ENCODE measurements at regions not wholly inside any gene's neighbourhood (a gene's known extent, or its start where the extent isn't known, plus 50 kb on each side); places are given as distances from the start of the nearest gene placed in this dataset.

GRCh38 chr5:61886214-61886613, 419.8 kb upstream of the KIF2A start:
- no peak overlapping the region for H2BK5ac ChIP-seq (ENCODE audit: low read depth, low read length)
- H3K4me3 ChIP-seq (ENCODE audit: extremely low read depth in 1 of 4, insufficient read depth in 2 of 4, low read depth in 3 of 4, low read length in 4 of 4): no peak overlapping the region
- TF ChIP-seq TAF1 (IDR thresholded peaks at IDR 0.05; ENCODE audit: low read depth, low read length) (no peak), ASH2L (IDR thresholded peaks at IDR 0.05; ENCODE audit: low read length) (no peak)
- no peak overlapping the region for H4K5ac ChIP-seq (ENCODE audit: insufficient read length, low read depth, low read length)
- no peak overlapping the region for H3K56ac ChIP-seq (replicated peaks; ENCODE audit: insufficient read length, low read depth, low read length)
- H3K14ac ChIP-seq (ENCODE audit: insufficient read length): no peak overlapping the region
- H3K9me3 ChIP-seq (ENCODE audit: insufficient read depth in 2 of 2, low read depth in 1 of 2, low read length in 1 of 2): no peaks in the 10 kb centered on the region
- H3K27me3 ChIP-seq (replicated peaks in 1 of 4; ENCODE audit: control insufficient read depth in 3 of 4, extremely low read depth in 1 of 4, insufficient read depth in 3 of 4, low read length in 3 of 4): no peaks in the 10 kb centered on the region
- no peak overlapping the region for H2BK12ac ChIP-seq (ENCODE audit: low read depth, low read length)
- ChIA-PET CTCF (ENCODE audit: partially characterized antibody) (interaction anchor here (0.9 kb wide), 1 partner anchor 45 kb away, joined by 3 read pairs; no protein-coding TSS in a partner anchor), POLR2A (ENCODE audit: partially characterized antibody) (no interaction called here)
- H3K18ac ChIP-seq (ENCODE audit: extremely low read depth, low read length): no peak overlapping the region
- no peaks in the 10 kb centered on the region for H3K36me3 ChIP-seq (ENCODE audit: control insufficient read depth in 2 of 4, insufficient read depth in 4 of 4, low read length in 3 of 4)
- no peak overlapping the region for H3K23ac ChIP-seq (ENCODE audit: insufficient read length)
- H3K9ac ChIP-seq (replicated peaks in 1 of 4; ENCODE audit: extremely low read depth in 1 of 4, low read depth in 3 of 4, low read length in 3 of 4): no peak overlapping the region
- no peak overlapping the region for H2AK5ac ChIP-seq (ENCODE audit: low read depth, low read length)
- H3K27ac ChIP-seq (ENCODE audit: low read depth, low read length): no peak overlapping the region
- H3K79me1 ChIP-seq (ENCODE audit: low read depth, low read length): no peaks in the 10 kb centered on the region
- H4K8ac ChIP-seq (ENCODE audit: extremely low read depth, insufficient read depth, low read length): no peak overlapping the region
- no peaks in the 10 kb centered on the region for H3K79me2 ChIP-seq (ENCODE audit: control insufficient read depth in 1 of 2, insufficient read depth in 2 of 2, low read length in 2 of 2)
- DNase-seq (ENCODE audit: low read depth in 1 of 2, low spot score in 2 of 2) (no peak), FAIRE-seq (no peak)
- no peaks in the 10 kb centered on the region; a peak in 2 of 7 replicates for H3K4me1 ChIP-seq (replicated peaks in 1 of 4; ENCODE audit: control insufficient read depth in 3 of 4, insufficient read depth in 4 of 4, low read length in 3 of 4)
- H2BK15ac ChIP-seq (ENCODE audit: low read length): no peak overlapping the region
- no peak overlapping the region for H3K4me2 ChIP-seq (ENCODE audit: insufficient read depth in 1 of 2, low read depth in 2 of 2, low read length in 2 of 2)
- H2BK20ac ChIP-seq (ENCODE audit: low read length): no peak overlapping the region
- no peak overlapping the region for H3K4ac ChIP-seq (replicated peaks; ENCODE audit: insufficient read length, low read depth, low read length)
- H4K91ac ChIP-seq (replicated peaks; ENCODE audit: insufficient read length, low read length): no peak overlapping the region
- H2AFZ ChIP-seq (ENCODE audit: low read length): no peak overlapping the region
- H3K23me2 ChIP-seq (ENCODE audit: low read depth, low read length): no peaks in the 10 kb centered on the region; the same call in 1 of the 2 replicates
- no peaks in the 10 kb centered on the region for H4K20me1 ChIP-seq (replicated peaks in 1 of 2; ENCODE audit: control insufficient read depth in 1 of 2, insufficient read depth in 2 of 2, low read length in 2 of 2)
- H2BK120ac ChIP-seq (replicated peaks; ENCODE audit: low read depth, low read length): no peak overlapping the region
